Fibroblast of the conjunctiva (primary cell): ENCODE measurements at regions not wholly inside any gene's neighbourhood (a gene's known extent, or its start where the extent isn't known, plus 50 kb on each side); places are given as distances from the start of the nearest gene placed in this dataset.

ENCODE experiments used
- DNase-seq: peaks from one replicate; pipeline ENCODE4 v3.0.0-alpha.2; 2010; ENCODE audit warnings: low read depth

GRCh38 chr6:22940581-22941290, 371.4 kb downstream of the HDGFL1 start:
- peak; percentile 17 for DNase-seq

GRCh38 chr6:22942403-22942802, 373.0 kb downstream of the HDGFL1 start:
- no peak for DNase-seq

GRCh38 chr6:22943327-22943726, 374.0 kb downstream of the HDGFL1 start:
- no peak for DNase-seq

GRCh38 chr6:22949967-22950366, 380.6 kb downstream of the HDGFL1 start:
- DNase-seq: no peak

GRCh38 chr6:22952097-22952496, 382.7 kb downstream of the HDGFL1 start:
- DNase-seq: peak; percentile 10

GRCh38 chr6:22954749-22955385, 385.5 kb downstream of the HDGFL1 start:
- DNase-seq: no peak

- DNase-seq: no peak
Measured at GRCh38 chr6:22956029-22956681, 386.8 kb downstream of the HDGFL1 start.

- DNase-seq: no peak
Measured at GRCh38 chr6:22958677-22959076, 389.3 kb downstream of the HDGFL1 start.

- DNase-seq: no peak
Measured at GRCh38 chr6:22959571-22959970, 390.2 kb downstream of the HDGFL1 start.

GRCh38 chr6:22964334-22964733, 395.0 kb downstream of the HDGFL1 start:
- no peak for DNase-seq

- DNase-seq: no peak
Measured at GRCh38 chr6:22965889-22966288, 396.5 kb downstream of the HDGFL1 start.

GRCh38 chr6:22966691-22967422, 397.5 kb downstream of the HDGFL1 start:
- DNase-seq: no peak

- no peak for DNase-seq
Measured at GRCh38 chr6:22970004-22970403, 400.6 kb downstream of the HDGFL1 start.

GRCh38 chr6:22972771-22973170, 403.4 kb downstream of the HDGFL1 start:
- DNase-seq: no peak

- DNase-seq: no peak
Measured at GRCh38 chr6:22975079-22975478, 405.7 kb downstream of the HDGFL1 start.

GRCh38 chr6:22980446-22980845, 411.1 kb downstream of the HDGFL1 start:
- DNase-seq: no peak

GRCh38 chr6:23002044-23002619, 432.8 kb downstream of the HDGFL1 start:
- DNase-seq: no peak

- DNase-seq: peak; percentile 89
Measured at GRCh38 chr6:23003671-23004467, 434.5 kb downstream of the HDGFL1 start.

- no peak for DNase-seq
Measured at GRCh38 chr6:23006656-23007055, 437.3 kb downstream of the HDGFL1 start.

GRCh38 chr6:23011615-23012014, 442.2 kb downstream of the HDGFL1 start:
- DNase-seq: no peak

- no peak for DNase-seq
Measured at GRCh38 chr6:23013776-23014175, 444.4 kb downstream of the HDGFL1 start.
